ENCODE measurements at regions not wholly inside any gene's neighbourhood (a gene's known extent, or its start where the extent isn't known, plus 50 kb on each side); places are given as distances from the start of the nearest gene placed in this dataset.

- DNase-seq (ENCODE audit: low read depth in 2 of 2) = no peak
Measured at GRCh38 chr9:16092142-16093091, 539.6 kb downstream of the CCDC171 start.

DNA sequence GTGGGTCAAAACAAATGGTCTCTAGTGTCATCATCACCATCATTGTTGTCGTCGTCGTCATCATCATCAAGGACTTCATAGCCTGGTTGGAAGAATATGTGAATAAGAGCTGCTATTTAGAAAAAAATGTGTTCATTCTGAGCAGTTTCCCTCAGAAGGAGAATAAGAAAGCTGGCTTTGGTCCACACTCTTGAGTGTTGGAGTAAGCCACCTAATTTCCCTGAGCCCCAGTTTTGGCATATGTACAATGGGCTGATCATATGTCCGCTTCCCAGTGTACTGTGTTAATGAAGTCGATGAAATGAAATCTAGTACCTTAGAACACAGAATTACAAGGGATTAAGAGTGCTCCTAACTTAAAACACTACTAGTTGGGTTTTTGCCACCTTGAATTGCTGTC is 545.5 kb downstream of the CCDC171 start:
- no peak for DNase-seq (ENCODE audit: low read depth in 2 of 2)

- DNase-seq (ENCODE audit: low read depth in 2 of 2) = no peak
Measured at GRCh38 chr9:16099732-16100536, 547.1 kb downstream of the CCDC171 start.

DNA sequence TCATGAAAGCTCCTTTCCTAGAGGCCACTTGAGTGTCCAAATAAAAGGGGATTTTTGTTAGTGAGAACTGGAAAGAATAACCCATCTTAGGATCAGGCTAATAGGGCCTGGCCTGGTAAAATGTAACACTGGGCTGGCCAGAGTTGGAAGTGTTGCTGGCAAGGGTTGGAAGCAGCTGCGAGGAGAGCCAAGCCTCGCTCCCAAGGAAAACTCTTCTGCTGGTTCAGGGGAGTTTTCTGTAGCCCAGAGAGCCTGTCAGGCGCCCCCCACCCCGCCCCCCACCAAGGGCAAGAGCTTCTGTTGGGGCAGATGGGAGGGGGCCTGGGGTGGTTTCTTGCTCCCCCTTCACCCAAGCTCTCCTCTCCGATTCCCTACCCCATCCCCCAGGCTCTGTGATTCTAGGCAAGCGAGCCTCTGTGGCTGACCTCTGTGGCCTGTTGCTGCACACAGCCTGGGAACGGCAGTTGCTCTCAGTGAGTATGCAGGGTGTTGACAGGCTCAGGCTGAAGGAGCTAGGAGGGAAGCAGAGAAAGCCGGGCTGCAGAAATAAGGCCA is 547.8 kb downstream of the CCDC171 start:
- DNase-seq (ENCODE audit: low read depth in 2 of 2) = no peak

- no peak for DNase-seq (ENCODE audit: low read depth in 2 of 2)
Measured at GRCh38 chr9:16102154-16102553, 549.3 kb downstream of the CCDC171 start.

DNA sequence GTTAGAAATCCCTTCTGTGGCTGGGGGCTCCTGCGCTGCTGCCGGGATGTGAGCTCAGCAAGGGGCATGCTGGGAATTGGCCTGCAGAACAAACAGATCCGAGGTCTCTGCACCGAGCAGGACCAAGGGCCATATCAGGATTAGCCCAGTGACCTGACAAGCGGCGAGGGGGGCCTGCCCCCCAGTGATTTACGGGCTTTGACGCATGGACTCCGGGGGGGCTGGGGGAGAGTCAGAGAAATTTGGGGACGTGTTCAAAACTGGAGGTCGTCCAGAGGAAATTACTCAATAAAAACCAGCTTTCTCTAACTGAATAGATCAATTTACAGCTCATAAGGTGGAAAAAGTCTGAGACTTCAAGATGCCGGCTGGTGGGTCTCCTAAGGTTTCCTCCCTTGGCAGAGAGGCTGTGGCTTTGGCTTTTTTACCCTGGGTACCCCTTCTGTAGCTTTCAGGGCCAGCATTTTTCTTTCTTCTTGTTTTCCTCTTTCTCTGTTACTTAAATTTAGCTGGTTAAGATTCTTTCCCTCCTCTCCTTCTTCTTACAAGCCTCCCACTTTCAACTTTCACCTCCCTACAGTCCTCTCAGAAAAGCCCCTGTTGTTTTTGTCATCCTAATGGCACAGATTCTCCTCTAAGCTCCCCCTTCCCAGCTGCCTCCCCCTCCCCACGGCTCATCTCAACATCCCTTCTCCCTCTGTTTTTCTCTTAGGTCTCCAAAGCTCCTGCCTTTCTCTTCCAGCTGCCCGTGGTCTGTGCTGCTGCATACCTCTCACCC is 551.0 kb downstream of the CCDC171 start:
- no peak for DNase-seq (ENCODE audit: low read depth in 2 of 2)

DNA sequence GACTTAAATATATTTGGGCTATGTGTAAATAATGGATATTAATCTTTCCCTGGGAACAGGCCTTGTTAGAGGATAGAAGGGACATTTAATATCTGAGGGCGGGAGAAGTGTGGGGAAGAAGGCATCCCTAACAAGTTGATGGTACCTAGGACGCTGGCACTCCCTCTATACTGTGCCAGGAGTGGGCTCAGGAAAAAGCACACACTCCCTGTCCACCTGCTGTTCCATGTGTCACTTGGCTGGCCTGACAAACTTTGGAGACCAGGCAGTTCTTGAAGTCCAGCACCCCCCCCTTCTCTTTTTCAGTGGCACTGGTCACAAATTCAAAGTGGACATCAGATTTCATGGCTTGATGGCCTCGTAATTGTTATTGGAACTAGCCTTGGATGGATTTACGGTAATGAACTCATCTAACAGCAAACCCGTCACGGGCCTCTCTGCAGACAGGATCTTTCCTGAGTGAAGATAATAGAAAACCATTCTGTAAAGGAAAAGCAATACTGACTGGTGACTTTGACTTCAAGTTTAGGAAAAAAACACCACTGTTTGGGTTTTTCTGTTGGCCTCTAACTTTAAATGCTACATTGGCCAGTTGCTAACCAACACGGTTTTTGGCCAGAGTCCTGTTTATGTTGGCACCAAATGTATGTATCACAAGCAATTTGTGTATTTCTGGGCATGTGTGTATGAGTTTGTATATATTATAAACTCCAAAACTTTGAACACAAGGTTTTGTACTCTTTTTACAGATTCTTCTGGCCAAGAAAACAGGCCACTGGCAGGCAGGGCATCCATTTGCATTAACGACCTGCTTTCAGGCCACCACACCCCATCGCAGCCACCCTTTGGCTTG is 552.6 kb downstream of the CCDC171 start:
- no peak for DNase-seq (ENCODE audit: low read depth in 2 of 2)

DNA sequence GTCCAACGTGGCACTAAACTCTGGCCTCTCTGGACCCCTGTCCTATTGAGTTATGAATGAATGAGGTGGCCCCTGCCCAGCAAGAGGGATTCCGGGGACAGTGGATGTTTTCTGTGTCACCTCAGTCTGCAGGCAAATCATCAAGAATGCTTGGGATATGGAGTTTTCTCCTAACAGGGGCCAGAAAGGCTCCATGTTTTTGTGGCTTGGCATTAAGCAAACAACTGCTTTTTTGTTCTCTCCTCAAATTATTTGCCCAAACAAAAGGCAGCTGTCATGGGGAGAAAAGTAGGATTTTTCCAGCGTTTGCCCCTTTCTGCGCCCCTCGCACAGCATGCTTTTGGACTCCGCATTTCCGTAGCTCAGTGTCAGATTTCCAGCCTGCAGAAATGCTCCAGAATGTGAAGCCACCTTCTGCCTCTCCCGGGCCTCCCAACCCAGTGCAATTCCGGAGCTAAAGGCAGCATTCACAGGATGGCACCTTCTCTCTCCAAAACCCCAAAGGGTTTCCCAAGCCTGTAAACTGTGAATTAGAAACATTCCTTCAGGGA is 553.3 kb downstream of the CCDC171 start:
- DNase-seq (ENCODE audit: low read depth in 2 of 2) = no peak

- DNase-seq (ENCODE audit: low read depth in 2 of 2) = no peak
Measured at GRCh38 chr9:16112116-16112515, 559.3 kb downstream of the CCDC171 start.

DNA sequence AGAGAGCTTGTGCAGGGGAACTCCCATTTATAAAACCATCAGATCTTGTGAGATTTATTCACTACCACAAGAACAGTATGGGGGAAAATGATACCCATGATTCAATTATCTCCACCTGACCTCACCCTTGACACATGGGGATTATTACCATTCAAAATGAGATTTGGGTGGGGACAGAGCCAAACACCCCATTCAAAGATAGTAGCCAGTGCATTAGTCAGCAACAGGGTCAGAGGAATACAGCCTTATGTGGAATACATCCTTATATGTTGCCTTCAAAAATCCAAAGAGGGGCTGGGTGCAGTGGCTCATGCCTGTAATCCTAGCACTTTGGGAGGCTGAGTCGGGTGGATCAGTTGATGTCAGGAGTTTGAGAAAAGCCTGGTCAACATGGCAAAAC is 563.2 kb downstream of the CCDC171 start:
- DNase-seq (ENCODE audit: low read depth in 2 of 2) = no peak

GRCh38 chr9:16118043-16118442 is 565.2 kb downstream of the CCDC171 start:
- DNase-seq (ENCODE audit: low read depth in 2 of 2) = no peak

DNA sequence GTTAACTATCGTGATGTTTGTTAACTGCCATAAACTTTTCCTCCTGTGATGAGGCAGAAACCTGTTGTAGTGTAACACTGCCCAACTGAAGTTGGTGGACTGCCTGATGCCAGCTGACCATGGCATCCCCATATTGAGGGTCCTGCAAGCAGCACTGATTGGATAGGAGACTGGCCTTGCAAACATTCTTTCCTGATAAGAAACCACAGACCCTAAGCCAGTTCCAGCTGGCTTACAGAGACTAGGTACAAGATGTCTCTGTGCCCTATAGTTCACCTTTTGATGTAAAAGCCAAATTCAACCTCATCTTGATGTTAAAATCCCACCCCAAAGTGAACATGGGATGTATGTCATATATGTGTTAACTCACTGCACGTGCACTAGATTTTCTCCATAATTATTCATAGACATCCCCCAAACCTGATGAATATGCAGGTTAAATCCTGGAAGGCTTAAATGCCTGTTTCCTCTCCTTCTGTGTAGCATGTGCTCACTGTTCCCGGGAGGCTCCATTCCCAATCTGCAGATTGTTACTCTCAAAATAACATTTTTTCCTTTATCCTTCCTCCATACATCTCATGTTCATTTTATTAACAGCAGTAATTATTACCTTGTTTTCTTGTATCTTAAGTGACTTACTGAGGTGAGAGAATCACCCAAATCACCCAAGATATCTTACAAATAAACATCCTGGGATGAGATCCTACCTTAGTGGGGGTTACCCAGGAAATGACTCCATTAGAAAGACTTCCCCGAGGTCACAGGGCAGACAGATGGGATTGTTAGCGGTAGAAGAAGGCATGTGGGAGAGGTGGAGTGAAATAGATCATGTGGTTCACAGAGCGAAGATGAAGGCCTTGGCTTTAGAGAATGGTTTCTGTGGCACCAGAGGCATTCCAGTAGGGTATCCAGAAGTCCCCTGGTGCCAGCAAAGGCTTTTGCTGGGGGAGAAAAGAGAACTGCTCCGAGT is 566.7 kb downstream of the CCDC171 start:
- DNase-seq (ENCODE audit: low read depth in 2 of 2) = no peak

- DNase-seq (ENCODE audit: low read depth in 2 of 2) = no peak
Measured at GRCh38 chr9:16120231-16120641, 567.4 kb downstream of the CCDC171 start.

- no peak for DNase-seq (ENCODE audit: low read depth in 2 of 2)
Measured at GRCh38 chr9:16120727-16121126, 567.9 kb downstream of the CCDC171 start.

DNA sequence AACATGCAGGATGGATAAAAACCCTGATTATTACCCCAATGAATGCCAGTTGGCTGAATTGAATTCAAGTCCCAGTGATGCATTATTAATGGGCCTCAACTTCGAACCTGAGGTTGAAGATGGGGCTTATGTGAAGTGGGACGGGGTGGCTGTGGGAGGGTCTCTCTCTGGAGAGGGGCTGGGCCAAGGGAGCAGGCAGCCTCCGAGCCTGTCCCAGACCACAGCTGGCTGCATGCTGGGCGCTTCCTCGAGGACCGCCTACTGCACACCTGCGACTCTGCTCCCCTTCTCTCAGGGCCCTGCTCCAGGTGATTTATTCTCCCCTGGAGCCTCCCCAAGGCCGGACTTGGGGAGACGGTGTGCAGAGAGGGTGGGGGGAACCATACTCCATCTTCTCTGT is 568.3 kb downstream of the CCDC171 start:
- DNase-seq (ENCODE audit: low read depth in 2 of 2) = no peak

GRCh38 chr9:16121601-16122286 is 568.9 kb downstream of the CCDC171 start:
- DNase-seq (ENCODE audit: low read depth in 2 of 2) = no peak

DNA sequence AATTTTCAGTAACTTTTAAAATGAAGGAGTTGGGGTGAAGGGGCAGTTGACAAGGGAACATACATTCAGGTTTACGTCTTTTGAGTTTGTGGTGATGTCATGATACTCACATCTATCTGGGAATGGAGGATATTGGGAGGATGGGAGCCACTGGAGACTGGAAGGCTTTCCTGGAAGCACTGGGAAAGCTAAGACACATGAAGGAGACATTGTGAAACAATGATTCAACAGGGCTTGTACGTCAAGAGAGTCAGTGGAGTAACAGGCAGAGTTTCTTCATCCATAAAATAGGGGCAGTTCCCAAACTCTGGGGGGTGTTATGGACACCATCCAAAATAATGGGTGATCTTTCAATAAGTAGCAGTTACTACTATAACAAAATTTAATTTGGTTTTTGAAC is 572.8 kb downstream of the CCDC171 start:
- DNase-seq (ENCODE audit: low read depth in 2 of 2) = no peak

DNA sequence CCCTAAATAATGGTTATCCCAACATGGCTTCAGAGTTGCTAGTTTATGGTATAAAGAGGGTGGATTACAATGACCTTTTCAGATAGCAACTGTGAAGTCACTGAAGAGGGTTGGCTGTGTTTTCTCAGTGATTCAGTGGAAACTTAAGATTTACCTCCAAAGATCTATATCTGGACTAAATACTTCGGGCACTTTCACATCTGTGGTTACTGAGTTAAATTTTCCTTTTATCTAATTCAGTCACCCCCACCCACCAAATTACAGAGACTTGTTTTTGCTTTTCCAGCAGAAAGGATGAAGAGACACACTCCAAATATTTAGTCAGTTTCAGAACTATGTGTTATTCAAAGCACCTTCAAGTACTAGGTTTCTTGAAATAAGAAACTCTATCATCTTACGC is 573.2 kb downstream of the CCDC171 start:
- no peak for DNase-seq (ENCODE audit: low read depth in 2 of 2)

GRCh38 chr9:16128003-16128402 is 575.2 kb downstream of the CCDC171 start:
- DNase-seq (ENCODE audit: low read depth in 2 of 2) = no peak

All from stimulated activated CD8-positive, alpha-beta memory T cell treated with anti-CD3 and anti-CD28 coated beads, Interleukin-2, amount 100 ng/mL, for 1 hour (primary cell).